H1 (cell line): ENCODE measurements at regions not wholly inside any gene's neighbourhood (a gene's known extent, or its start where the extent isn't known, plus 50 kb on each side); places are given as distances from the start of the nearest gene placed in this dataset.

Experiments used
- CTCF ChIA-PET: fragments of 300-600 bp; sonication (Branson Sonifier 250); formaldehyde crosslinking; loops from one replicate; lab custom pipeline; 2021; ENCODE audit not compliant: partially characterized antibody; lab: Charles Lee
- POLR2A ChIA-PET: fragments of 300-600 bp; sonication (Branson Sonifier 250); formaldehyde crosslinking; loops from one replicate; lab custom pipeline; 2021; ENCODE audit warnings: inconsistent platforms; ENCODE audit not compliant: partially characterized antibody; lab: Charles Lee
- DNase-seq, 2 experiments: peaks; one replicate each; pipeline versions ENCODE4 v3.0.0 to v3.0.0-alpha.2; 2010 to 2022; ENCODE audit warnings: low spot score in 2 of 2, low read depth in 1 of 2, mixed read lengths in 1 of 2
- FAIRE-seq: peaks from 2 replicates; lab custom pipeline; 2011; peaks lifted over from hg19 to GRCh38; lab: Jason Lieb, UNC
- H2AFZ ChIP-seq: 2 replicates; pipeline ENCODE4 v1.8.1; 2012; ENCODE audit warnings: low read length, inconsistent platforms
- H2AK5ac ChIP-seq: 2 replicates; pipeline ENCODE4 v1.6.1; 2013; ENCODE audit warnings: low read depth, low read length
- H2BK120ac ChIP-seq: replicated peaks from 2 replicates; pipeline ENCODE3; 2013; ENCODE audit warnings: low read depth, low read length, inconsistent platforms
- H2BK12ac ChIP-seq: 2 replicates; pipeline ENCODE4 v1.6.1; 2013; ENCODE audit warnings: low read depth, low read length
- H2BK15ac ChIP-seq: 2 replicates; pipeline ENCODE4 v1.6.1; 2013; ENCODE audit warnings: low read length
- H2BK20ac ChIP-seq: 2 replicates; pipeline ENCODE4 v1.6.1; 2013; ENCODE audit warnings: low read length
- H2BK5ac ChIP-seq: 2 replicates; pipeline ENCODE4 v1.6.1; 2013; ENCODE audit warnings: low read depth, low read length
- H3K14ac ChIP-seq: 2 replicates; pipeline ENCODE4 v1.6.1; 2013; ENCODE audit warnings: inconsistent platforms; ENCODE audit not compliant: insufficient read length
- H3K18ac ChIP-seq: 2 replicates; pipeline ENCODE4 v1.6.1; 2013; ENCODE audit warnings: low read length; ENCODE audit errors: extremely low read depth
- H3K23ac ChIP-seq: 2 replicates; pipeline ENCODE4 v1.6.1; 2013; ENCODE audit warnings: inconsistent platforms; ENCODE audit not compliant: insufficient read length
- H3K23me2 ChIP-seq: 2 replicates; pipeline ENCODE4 v1.6.1; 2013; ENCODE audit warnings: low read depth, low read length
- H3K27ac ChIP-seq: 2 replicates; pipeline ENCODE4 v1.6.1; 2011; ENCODE audit warnings: low read depth, low read length, inconsistent platforms
- H3K27me3 ChIP-seq, 4 experiments: replicated peaks in 1 of 4; 1 replicate in 1 of 4; 2 replicates in 3 of 4; pipeline versions ENCODE4 v1.6.1 to v1.8.1; 2011 to 2013; ENCODE audit warnings: low read length in 3 of 4, mild to moderate bottlenecking in 3 of 4, inconsistent platforms in 2 of 4, mixed read lengths in 2 of 4, moderate library complexity in 1 of 4; ENCODE audit not compliant: control insufficient read depth in 3 of 4, insufficient read depth in 3 of 4; ENCODE audit errors: extremely low read depth in 1 of 4
- H3K36me3 ChIP-seq, 4 experiments: 2 replicates each; pipeline versions ENCODE4 v1.6.1 to v1.8.1; 2011 to 2013; ENCODE audit warnings: mild to moderate bottlenecking in 4 of 4, low read length in 3 of 4, moderate library complexity in 2 of 4, control low read depth in 1 of 4, inconsistent platforms in 1 of 4; ENCODE audit not compliant: insufficient read depth in 4 of 4, control insufficient read depth in 2 of 4
- H3K4ac ChIP-seq: replicated peaks from 2 replicates; pipeline ENCODE3; 2013; ENCODE audit warnings: low read length, low read depth, mixed read lengths, inconsistent platforms; ENCODE audit not compliant: insufficient read length
- H3K4me1 ChIP-seq, 4 experiments: replicated peaks in 1 of 4; 1 replicate in 1 of 4; 2 replicates in 3 of 4; pipeline versions ENCODE4 v1.6.1 to v1.8.1; 2011 to 2013; ENCODE audit warnings: low read length in 3 of 4, inconsistent platforms in 2 of 4, mixed read lengths in 1 of 4; ENCODE audit not compliant: insufficient read depth in 4 of 4, control insufficient read depth in 3 of 4
- H3K4me2 ChIP-seq, 2 experiments: 2 replicates each; pipeline versions ENCODE4 v1.6.1 to v1.8.1; 2011 to 2013; ENCODE audit warnings: low read depth in 2 of 2, low read length in 2 of 2, control low read depth in 1 of 2, inconsistent platforms in 1 of 2, mild to moderate bottlenecking in 1 of 2; ENCODE audit not compliant: insufficient read depth in 1 of 2
- H3K4me3 ChIP-seq, 4 experiments: fragments of 200-600, 300-600 bp in 1 of 4; sonication (generic), shearing (Covaris generic), sonication (Bioruptor Twin) in 1 of 4; 2 replicates each; pipeline versions ENCODE4 v1.5.1 to v1.8.1; 2011 to 2016; ENCODE audit warnings: low read length in 4 of 4, low read depth in 3 of 4, control low read depth in 2 of 4, inconsistent platforms in 2 of 4, mild to moderate bottlenecking in 2 of 4, mixed read lengths in 1 of 4, moderate library complexity in 1 of 4; ENCODE audit not compliant: insufficient read depth in 2 of 4; ENCODE audit errors: extremely low read depth in 1 of 4
- H3K56ac ChIP-seq: replicated peaks from 2 replicates; pipeline ENCODE3; 2013; ENCODE audit warnings: low read depth, mild to moderate bottlenecking, mixed read lengths, low read length, inconsistent platforms; ENCODE audit not compliant: insufficient read length
- H3K79me1 ChIP-seq: 2 replicates; pipeline ENCODE4 v1.6.1; 2013; ENCODE audit warnings: low read depth, low read length, control low read depth
- H3K79me2 ChIP-seq, 2 experiments: 2 replicates each; pipeline versions ENCODE4 v1.6.1 to v1.8.1; 2012 to 2013; ENCODE audit warnings: low read length in 2 of 2, mild to moderate bottlenecking in 2 of 2, inconsistent platforms in 1 of 2; ENCODE audit not compliant: insufficient read depth in 2 of 2, control insufficient read depth in 1 of 2
- H3K9ac ChIP-seq, 4 experiments: replicated peaks in 1 of 4; 1 replicate in 1 of 4; 2 replicates in 3 of 4; pipeline versions ENCODE4 v1.6.1 to v1.8.1; 2011 to 2013; ENCODE audit warnings: low read depth in 3 of 4, low read length in 3 of 4, control low read depth in 2 of 4, mild to moderate bottlenecking in 2 of 4, moderate library complexity in 2 of 4, inconsistent platforms in 1 of 4; ENCODE audit errors: extremely low read depth in 1 of 4
- H3K9me3 ChIP-seq, 2 experiments: 2 replicates each; pipeline versions ENCODE4 v1.6.1 to v1.8.1; 2012 to 2013; ENCODE audit warnings: mild to moderate bottlenecking in 2 of 2, moderate library complexity in 2 of 2, control low read depth in 1 of 2, inconsistent platforms in 1 of 2, low read depth in 1 of 2, low read length in 1 of 2, mixed read lengths in 1 of 2; ENCODE audit not compliant: insufficient read depth in 2 of 2
- H4K20me1 ChIP-seq, 2 experiments: replicated peaks in 1 of 2; 2 replicates each; pipeline versions ENCODE3 to v1.8.1; 2011 to 2013; ENCODE audit warnings: inconsistent platforms in 2 of 2, low read length in 2 of 2, mild to moderate bottlenecking in 1 of 2; ENCODE audit not compliant: insufficient read depth in 2 of 2, control insufficient read depth in 1 of 2
- H4K5ac ChIP-seq: 2 replicates; pipeline ENCODE4 v1.6.1; 2013; ENCODE audit warnings: low read length, low read depth, mixed read lengths, inconsistent platforms; ENCODE audit not compliant: insufficient read length
- H4K8ac ChIP-seq: 2 replicates; pipeline ENCODE4 v1.8.0; 2013; ENCODE audit warnings: mild to moderate bottlenecking, moderate library complexity, low read length, inconsistent platforms; ENCODE audit not compliant: insufficient read depth; ENCODE audit errors: extremely low read depth
- H4K91ac ChIP-seq: replicated peaks from 2 replicates; pipeline ENCODE3; 2013; ENCODE audit warnings: low read length, mixed read lengths, inconsistent platforms; ENCODE audit not compliant: insufficient read length
- BCL11A ChIP-seq, 2 experiments: IDR thresholded peaks; one replicate each; pipeline ENCODE4 v1.6.1; 2011; ENCODE audit warnings: low read depth in 2 of 2, low read length in 2 of 2, mild to moderate bottlenecking in 2 of 2
- CBX5 ChIP-seq: fragments of 300-800, 300-1000 bp; sonication (generic); IDR thresholded peaks from 2 replicates; pipeline ENCODE4 v1.7.1; 2016; ENCODE audit warnings: antibody characterized with exemption, low read length, low read depth
- CEBPB ChIP-seq: IDR thresholded peaks from 2 replicates; pipeline ENCODE4 v1.6.1; 2012; ENCODE audit warnings: low read depth, low read length
- CTBP2 ChIP-seq: IDR thresholded peaks from 2 replicates; pipeline ENCODE4 v1.7.0; 2011; ENCODE audit warnings: borderline replicate concordance, mild to moderate bottlenecking, moderate library complexity, mixed read lengths, low read length; ENCODE audit not compliant: insufficient read depth, insufficient read length
- HDAC2 ChIP-seq, 2 experiments: fragments of 300-600 bp in 1 of 2; sonication (generic) in 1 of 2; IDR thresholded peaks; 2 replicates each; pipeline ENCODE4 v1.6.1; 2011 to 2012; ENCODE audit warnings: low read depth in 2 of 2, low read length in 2 of 2, mild to moderate bottlenecking in 2 of 2, moderate library complexity in 2 of 2, borderline replicate concordance in 1 of 2, inconsistent platforms in 1 of 2
- HDAC6 ChIP-seq: IDR thresholded peaks from one replicate; pipeline ENCODE4 v1.7.1; 2012; ENCODE audit warnings: low read depth, mild to moderate bottlenecking, inconsistent platforms, low read length, moderate library complexity
- JUN ChIP-seq: IDR thresholded peaks from 2 replicates; pipeline ENCODE4 v1.6.1; 2011; ENCODE audit warnings: low read depth, mild to moderate bottlenecking, improper control_type of control experiment, low read length
- JUND ChIP-seq: IDR thresholded peaks from 2 replicates; pipeline ENCODE4 v1.6.1; 2011; ENCODE audit warnings: mild to moderate bottlenecking, improper control_type of control experiment, low read length
- KDM1A ChIP-seq: fragments of 200-600, 300-600 bp; sonication (generic); IDR thresholded peaks from 2 replicates; pipeline ENCODE4 v1.7.1; 2016; ENCODE audit warnings: mild to moderate bottlenecking, low read length, borderline replicate concordance
- POU5F1 ChIP-seq: IDR thresholded peaks from 2 replicates; pipeline ENCODE4 v1.6.1; 2011; ENCODE audit warnings: low read depth, mild to moderate bottlenecking, low read length, moderate library complexity
- RFX5 ChIP-seq: IDR thresholded peaks from 2 replicates; pipeline ENCODE4 v1.6.1; 2011; ENCODE audit warnings: low read depth, low read length, improper control_type of control experiment, borderline replicate concordance
- TAF1 ChIP-seq: IDR thresholded peaks from 2 replicates; pipeline ENCODE4 v1.6.1; 2011; ENCODE audit warnings: mild to moderate bottlenecking, low read depth, low read length
- YY1 ChIP-seq: IDR thresholded peaks from 2 replicates; pipeline ENCODE4 v1.6.1; 2011; ENCODE audit warnings: low read depth, mild to moderate bottlenecking, low read length
- WGBS, 2 experiments: shearing (Covaris generic) in 1 of 2; methylation state at CpG; one replicate each; pipeline versions ENCODE4 v1.1.6 to v1.1.7; 2013 to 2015; ENCODE audit warnings: low lambda C conversion rate in 2 of 2, mixed read lengths in 2 of 2, inconsistent platforms in 1 of 2, low coverage in 1 of 2, missing lambda C conversion rate in 1 of 2; ENCODE audit not compliant: insufficient replicate concordance in 2 of 2, insufficient coverage in 1 of 2, insufficient read length in 1 of 2; ENCODE audit errors: extremely low coverage in 1 of 2, missing lambda C conversion rate in 1 of 2; 5-methylcytosine and 5-hydroxymethylcytosine counted together
- TF ChIP-seq, protein P1 (sequence below): IDR thresholded peaks from 2 replicates; pipeline ENCODE4 v1.6.1; 2012; ENCODE audit warnings: inconsistent platforms

DNA sequence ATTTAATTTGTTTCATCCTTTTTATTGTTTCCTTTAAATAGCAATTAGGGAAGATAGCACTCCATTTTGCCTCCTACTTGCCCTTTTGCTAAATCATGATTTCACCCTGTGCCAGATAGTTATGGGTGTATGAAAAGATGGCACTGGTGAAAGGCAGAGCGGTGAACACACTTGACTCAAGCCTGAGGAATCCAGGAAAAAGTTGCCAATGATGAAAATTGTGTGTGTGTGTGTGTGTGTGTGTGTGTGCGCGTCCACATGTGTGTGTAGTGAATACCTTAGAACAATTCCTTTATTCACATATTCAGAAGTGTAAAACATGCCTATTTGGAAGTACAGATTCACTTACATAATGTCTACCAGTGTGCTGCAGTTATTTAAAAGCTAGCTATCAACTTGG is 123.8 kb downstream of the PTCSC3 start:
- H4K20me1 ChIP-seq, result no peaks in the 10 kb centered on the region
- H4K91ac ChIP-seq, result no peak overlapping the region
- H3K4ac ChIP-seq, result no peak overlapping the region
- no peaks in the 10 kb centered on the region for H3K36me3 ChIP-seq
- no peak overlapping the region for H2AFZ ChIP-seq
- no peak overlapping the region for H2BK20ac ChIP-seq
- no peaks in the 10 kb centered on the region for H3K79me2 ChIP-seq
- H2BK15ac ChIP-seq, result no peak overlapping the region
- H3K79me1 ChIP-seq, result no peaks in the 10 kb centered on the region
- no peak overlapping the region for H4K5ac ChIP-seq
- DNase-seq (no peak), FAIRE-seq (no peak)
- no peak overlapping the region for H3K27ac ChIP-seq
- H3K18ac ChIP-seq, result no peak overlapping the region
- H3K23ac ChIP-seq, result no peak overlapping the region
- H3K27me3 ChIP-seq, result no peaks in the 10 kb centered on the region
- H3K9ac ChIP-seq, result no peak overlapping the region
- no peak overlapping the region for H3K56ac ChIP-seq
- H2BK12ac ChIP-seq, result no peak overlapping the region
- H3K23me2 ChIP-seq, result no peaks in the 10 kb centered on the region; the same call in 1 of the 2 replicates
- no peak overlapping the region for H2AK5ac ChIP-seq
- no peak overlapping the region for H2BK120ac ChIP-seq
- no peak overlapping the region for H4K8ac ChIP-seq
- H3K4me2 ChIP-seq, result no peak overlapping the region
- no peak overlapping the region for H3K14ac ChIP-seq
- CTCF ChIA-PET, result interaction anchor here (1.2 to 5.3 kb wide), 2 partner anchors 17 to 579 kb away, joined by 3 to 34 read pairs; no protein-coding TSS in a partner anchor
- peaks cover 0 to 6% (median 0%) of the 10 kb centered on the region in 4 experiments; a peak in 1 of 7 replicates for H3K4me1 ChIP-seq
- no peak overlapping the region for H2BK5ac ChIP-seq
- POLR2A ChIA-PET, result no interaction called here
- WGBS, 2 experiments, result 89% methylated on average over 3 of the region's 3 CpGs; no CpG with 5 or more reads in 1 of the 2 experiments
- no peak overlapping the region for H3K4me3 ChIP-seq
- no peaks in the 10 kb centered on the region for H3K9me3 ChIP-seq
- TF ChIP-seq BCL11A (IDR thresholded peaks at IDR 0.05; ENCODE audit: low read depth in 2 of 2, low read length in 2 of 2), result no peak
- no peak for TF ChIP-seq JUN
- no peak for TF ChIP-seq JUND
- TF ChIP-seq POU5F1, result no peak
- TF ChIP-seq RFX5, result no peak
- no peak for TF ChIP-seq CTBP2
- no peak for TF ChIP-seq CBX5
- TF ChIP-seq TAF1, result no peak
- no peak for TF ChIP-seq KDM1A
- TF ChIP-seq HDAC2 (IDR thresholded peaks at IDR 0.05; ENCODE audit: borderline replicate concordance in 1 of 2, low read depth in 2 of 2, low read length in 2 of 2), result no peak
- no peak for TF ChIP-seq CEBPB
- TF ChIP-seq, protein P1, sequence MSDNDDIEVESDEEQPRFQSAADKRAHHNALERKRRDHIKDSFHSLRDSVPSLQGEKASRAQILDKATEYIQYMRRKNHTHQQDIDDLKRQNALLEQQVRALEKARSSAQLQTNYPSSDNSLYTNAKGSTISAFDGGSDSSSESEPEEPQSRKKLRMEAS, result no peak
- TF ChIP-seq YY1, result no peak
- no peak for TF ChIP-seq HDAC6
